ENCODE measurements at regions not wholly inside any gene's neighbourhood (a gene's known extent, or its start where the extent isn't known, plus 50 kb on each side); places are given as distances from the start of the nearest gene placed in this dataset.

DNA sequence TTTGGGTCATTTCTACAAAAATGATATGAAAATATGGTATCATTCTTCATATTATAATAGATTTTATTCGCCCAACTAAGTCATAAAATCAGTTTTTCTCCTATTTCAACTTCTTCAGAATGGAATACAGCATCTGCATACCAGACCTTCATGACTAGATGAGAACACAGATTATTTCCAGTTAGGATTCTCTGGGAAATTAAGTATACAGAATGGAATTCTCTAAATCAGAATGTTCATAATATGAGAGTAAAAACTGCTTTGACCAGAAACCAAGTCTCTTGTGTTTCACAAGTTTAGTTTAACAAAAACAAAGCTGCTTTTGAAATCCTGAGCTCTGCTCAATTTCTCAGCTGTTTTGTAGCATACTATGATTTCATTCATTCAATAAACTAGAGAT, 160.3 kb upstream of the SEMA3A start:
- TF ChIP-seq, protein P1, sequence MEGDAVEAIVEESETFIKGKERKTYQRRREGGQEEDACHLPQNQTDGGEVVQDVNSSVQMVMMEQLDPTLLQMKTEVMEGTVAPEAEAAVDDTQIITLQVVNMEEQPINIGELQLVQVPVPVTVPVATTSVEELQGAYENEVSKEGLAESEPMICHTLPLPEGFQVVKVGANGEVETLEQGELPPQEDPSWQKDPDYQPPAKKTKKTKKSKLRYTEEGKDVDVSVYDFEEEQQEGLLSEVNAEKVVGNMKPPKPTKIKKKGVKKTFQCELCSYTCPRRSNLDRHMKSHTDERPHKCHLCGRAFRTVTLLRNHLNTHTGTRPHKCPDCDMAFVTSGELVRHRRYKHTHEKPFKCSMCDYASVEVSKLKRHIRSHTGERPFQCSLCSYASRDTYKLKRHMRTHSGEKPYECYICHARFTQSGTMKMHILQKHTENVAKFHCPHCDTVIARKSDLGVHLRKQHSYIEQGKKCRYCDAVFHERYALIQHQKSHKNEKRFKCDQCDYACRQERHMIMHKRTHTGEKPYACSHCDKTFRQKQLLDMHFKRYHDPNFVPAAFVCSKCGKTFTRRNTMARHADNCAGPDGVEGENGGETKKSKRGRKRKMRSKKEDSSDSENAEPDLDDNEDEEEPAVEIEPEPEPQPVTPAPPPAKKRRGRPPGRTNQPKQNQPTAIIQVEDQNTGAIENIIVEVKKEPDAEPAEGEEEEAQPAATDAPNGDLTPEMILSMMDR (IDR thresholded peaks at IDR 0.05; ENCODE audit: poor library complexity): no peak
- TF ChIP-seq EZH2 (IDR thresholded peaks at IDR 0.05; ENCODE audit: borderline replicate concordance): no peak
